GM19025 (cell line): ENCODE measurements at regions not wholly inside any gene's neighbourhood (a gene's known extent, or its start where the extent isn't known, plus 50 kb on each side); places are given as distances from the start of the nearest gene placed in this dataset.

Experiments used
- ATAC-seq: cut with Tn5 transposase; IDR thresholded peaks from one replicate; pipeline ENCODE4 v1.9.1; 2021; ENCODE audit warnings: mild to moderate bottlenecking, low read depth, moderate library complexity; ENCODE audit not compliant: unreplicated experiment

GRCh38 chr9:78835928-78836450 lies 539.1 kb downstream of the PSAT1 start:
- ATAC-seq = no peak

- no peak for ATAC-seq
Measured at GRCh38 chr9:78839252-78839651, 542.3 kb downstream of the PSAT1 start.

- ATAC-seq = no peak
Measured at GRCh38 chr9:78848061-78848460, 551.1 kb downstream of the PSAT1 start.

- no peak for ATAC-seq
Measured at GRCh38 chr9:78856144-78856543, 559.2 kb downstream of the PSAT1 start.

- ATAC-seq = no peak
Measured at GRCh38 chr9:78856781-78857180, 559.9 kb downstream of the PSAT1 start.

GRCh38 chr9:78857373-78858225 lies 560.7 kb downstream of the PSAT1 start:
- ATAC-seq = no peak

- no peak for ATAC-seq
Measured at GRCh38 chr9:78858266-78858665, 561.3 kb downstream of the PSAT1 start.

- ATAC-seq = no peak
Measured at GRCh38 chr9:78860801-78861475, 564.0 kb downstream of the PSAT1 start.

- no peak for ATAC-seq
Measured at GRCh38 chr9:78863531-78863930, 566.6 kb downstream of the PSAT1 start.

GRCh38 chr9:78865737-78866136 lies 568.8 kb downstream of the PSAT1 start:
- ATAC-seq = no peak

- no peak for ATAC-seq
Measured at GRCh38 chr9:78866207-78867132, 569.5 kb downstream of the PSAT1 start.

GRCh38 chr9:78871086-78871451 lies 574.1 kb downstream of the PSAT1 start:
- ATAC-seq = no peak

- no peak for ATAC-seq
Measured at GRCh38 chr9:78871452-78872331, 574.8 kb downstream of the PSAT1 start.

GRCh38 chr9:78874061-78874460 lies 577.1 kb downstream of the PSAT1 start:
- ATAC-seq = no peak

- ATAC-seq = no peak
Measured at GRCh38 chr9:78879324-78880100, 582.6 kb downstream of the PSAT1 start.

GRCh38 chr9:78881295-78881694 lies 584.4 kb downstream of the PSAT1 start:
- no peak for ATAC-seq

GRCh38 chr9:78882481-78882880 lies 585.6 kb downstream of the PSAT1 start:
- no peak for ATAC-seq

GRCh38 chr9:78884611-78885150 lies 587.8 kb downstream of the PSAT1 start:
- no peak for ATAC-seq

GRCh38 chr9:78892182-78892581 lies 595.3 kb downstream of the PSAT1 start:
- ATAC-seq = no peak
